ENCODE measurements at regions not wholly inside any gene's neighbourhood (a gene's known extent, or its start where the extent isn't known, plus 50 kb on each side); places are given as distances from the start of the nearest gene placed in this dataset.
"Not testable (repeated sequence)": the region's sequence is repeated elsewhere in the genome, so short reads cannot be mapped to it uniquely, and the experiment has no call there.

- DNase-seq (ENCODE audit: low spot score) = no peak
- intact Hi-C loops (cut with DNase I) = no loop called here
Observed at GRCh38 chr4:181776264-181777054, 466.7 kb upstream of the TENM3 start.

GRCh38 chr4:181777518-181777917 lies 465.7 kb upstream of the TENM3 start:
- no peak for DNase-seq (ENCODE audit: low spot score)
- intact Hi-C loops (cut with DNase I) = no loop called here

GRCh38 chr4:181784881-181785280 lies 458.3 kb upstream of the TENM3 start:
- DNase-seq (ENCODE audit: low spot score) = no peak
- intact Hi-C loops (cut with DNase I) = no loop called here

- intact Hi-C loops (cut with DNase I) = no loop called here
- DNase-seq (ENCODE audit: low spot score) = no peak
Observed at GRCh38 chr4:181792641-181793040, 450.6 kb upstream of the TENM3 start.

GRCh38 chr4:181793096-181793495 lies 450.1 kb upstream of the TENM3 start:
- intact Hi-C loops (cut with DNase I) = no loop called here
- DNase-seq (ENCODE audit: low spot score) = no peak

GRCh38 chr4:181796502-181796901 lies 446.7 kb upstream of the TENM3 start:
- intact Hi-C loops (cut with DNase I) = no loop called here
- DNase-seq (ENCODE audit: low spot score) = no peak

GRCh38 chr4:181798536-181798935 lies 444.7 kb upstream of the TENM3 start:
- intact Hi-C loops (cut with DNase I) = no loop called here
- DNase-seq (ENCODE audit: low spot score) = no peak

GRCh38 chr4:181799561-181800069 lies 443.6 kb upstream of the TENM3 start:
- intact Hi-C loops (cut with DNase I) = no loop called here

GRCh38 chr4:181802207-181802606 lies 441.0 kb upstream of the TENM3 start:
- intact Hi-C loops (cut with DNase I) = no loop called here
- DNase-seq (ENCODE audit: low spot score) = no peak

More at GRCh38 chr4:181799561-181800069, 443.6 kb upstream of the TENM3 start:
- DNase-seq (ENCODE audit: low spot score) = no peak

- intact Hi-C loops (cut with DNase I) = no loop called here
Observed at GRCh38 chr4:181807771-181808170, 435.4 kb upstream of the TENM3 start.

GRCh38 chr4:181810711-181811110 lies 432.5 kb upstream of the TENM3 start:
- intact Hi-C loops (cut with DNase I) = no loop called here
- DNase-seq (ENCODE audit: low spot score) = no peak

More at GRCh38 chr4:181807771-181808170, 435.4 kb upstream of the TENM3 start:
- DNase-seq (ENCODE audit: low spot score) = no peak

GRCh38 chr4:181811550-181811949 lies 431.7 kb upstream of the TENM3 start:
- DNase-seq (ENCODE audit: low spot score); intact Hi-C loops (cut with DNase I): not testable (repeated sequence)

GRCh38 chr4:181819946-181820345 lies 423.3 kb upstream of the TENM3 start:
- intact Hi-C loops (cut with DNase I) = no loop called here
- no peak for DNase-seq (ENCODE audit: low spot score)

GRCh38 chr4:181820553-181820952 lies 422.6 kb upstream of the TENM3 start:
- no peak for DNase-seq (ENCODE audit: low spot score)
- intact Hi-C loops (cut with DNase I) = no loop called here

- intact Hi-C loops (cut with DNase I) = no loop called here
- no peak for DNase-seq (ENCODE audit: low spot score)
Observed at GRCh38 chr4:181821039-181822004, 421.9 kb upstream of the TENM3 start.

- intact Hi-C loops (cut with DNase I) = no loop called here
- no peak for DNase-seq (ENCODE audit: low spot score)
Observed at GRCh38 chr4:181822005-181822375, 421.2 kb upstream of the TENM3 start.

GRCh38 chr4:181823183-181823582 lies 420.0 kb upstream of the TENM3 start:
- no peak for DNase-seq (ENCODE audit: low spot score)
- intact Hi-C loops (cut with DNase I) = no loop called here

- DNase-seq (ENCODE audit: low spot score) = no peak
- intact Hi-C loops (cut with DNase I) = no loop called here
Observed at GRCh38 chr4:181823645-181824044, 419.6 kb upstream of the TENM3 start.

- no peak for DNase-seq (ENCODE audit: low spot score)
- intact Hi-C loops (cut with DNase I) = no loop called here
Observed at GRCh38 chr4:181825564-181825963, 417.6 kb upstream of the TENM3 start.

- intact Hi-C loops (cut with DNase I) = loop anchor here in 1 of 2 donors (1.0 kb wide), 1 partner anchor 23 kb away; no protein-coding TSS in a partner anchor
- DNase-seq (ENCODE audit: low spot score) = no peak
Observed at GRCh38 chr4:181827246-181827645, 416.0 kb upstream of the TENM3 start.

Data from posterior vena cava (tissue), 2 donors.